ENCODE measurements at regions not wholly inside any gene's neighbourhood (a gene's known extent, or its start where the extent isn't known, plus 50 kb on each side); places are given as distances from the start of the nearest gene placed in this dataset.

DNA sequence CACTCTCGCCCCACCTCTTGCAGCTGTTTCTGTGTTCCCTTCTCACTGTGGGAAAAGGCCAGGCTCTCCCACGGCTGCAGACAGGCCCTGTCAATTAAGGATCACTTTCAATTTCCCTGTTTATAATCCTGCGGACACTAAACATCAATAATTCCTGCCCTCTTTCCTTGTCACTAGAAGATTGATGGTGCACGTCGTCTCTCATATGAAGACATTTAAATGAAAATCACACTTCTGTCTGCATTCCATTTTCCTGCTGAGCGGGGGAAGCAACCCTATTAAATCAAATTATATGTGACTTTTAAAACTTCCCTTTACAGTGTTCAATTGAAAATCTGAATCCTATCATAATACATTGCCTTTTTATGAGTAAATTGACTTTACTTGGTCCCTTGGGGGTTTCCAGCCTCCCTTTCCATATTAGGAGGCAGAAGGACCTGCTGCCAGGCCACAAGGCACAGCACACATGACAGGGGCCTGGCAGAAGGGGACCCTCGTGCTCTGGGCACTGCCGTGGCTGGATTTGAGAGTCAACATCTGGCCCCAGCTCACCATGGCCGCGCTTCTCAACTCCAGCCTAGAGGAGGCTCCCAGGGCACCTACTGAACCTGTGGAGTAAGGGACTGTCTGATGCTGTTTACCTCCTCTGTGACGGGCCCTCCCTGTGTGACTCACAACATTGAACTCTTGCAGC is 311.0 kb upstream of the IRX4 start:
- H3K27ac ChIP-seq (ENCODE audit: low read length): no peak overlapping the region
- H3K9ac ChIP-seq (ENCODE audit: low read depth, low read length): no peak overlapping the region
- H3K9me3 ChIP-seq (ENCODE audit: insufficient read depth, low read depth, low read length): no peaks in the 10 kb centered on the region
- H3K36me3 ChIP-seq (ENCODE audit: insufficient read depth, low read depth, low read length): no peaks in the 10 kb centered on the region
- H3K4me3 ChIP-seq (ENCODE audit: low read length): no peak overlapping the region
- no peaks in the 10 kb centered on the region for H3K4me1 ChIP-seq (ENCODE audit: insufficient read depth, low read length)
- H3K27me3 ChIP-seq (ENCODE audit: insufficient read depth, low read length): no peaks in the 10 kb centered on the region; the same call in 1 of the 2 replicates

DNA sequence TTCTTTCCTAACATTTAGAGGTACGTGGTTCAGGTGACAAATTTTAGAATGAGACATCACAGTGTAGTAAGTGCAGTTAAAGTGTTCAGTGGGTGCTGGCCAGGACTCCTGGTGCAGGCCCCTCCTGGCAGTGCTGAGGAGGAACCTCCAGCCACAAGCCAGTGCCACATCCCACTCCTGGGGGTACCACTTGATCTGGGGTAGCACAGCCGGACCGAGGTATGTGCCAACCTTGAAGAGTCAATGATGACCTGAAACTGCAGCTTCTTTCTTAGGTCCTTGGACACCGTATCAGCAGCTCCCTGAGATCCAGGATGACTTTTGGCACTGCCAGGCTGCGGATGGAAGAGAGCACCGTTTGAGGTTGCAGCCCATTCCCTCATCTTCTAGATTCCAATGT is 310.4 kb upstream of the IRX4 start:
- Histone ChIP-seq H3K4me3 (ENCODE audit: low read length) (no peak overlapping the region), H3K9me3 (ENCODE audit: insufficient read depth, low read depth, low read length) (no peaks in the 10 kb centered on the region), H3K4me1 (ENCODE audit: insufficient read depth, low read length) (no peaks in the 10 kb centered on the region), H3K9ac (ENCODE audit: low read depth, low read length) (no peak overlapping the region), H3K36me3 (ENCODE audit: insufficient read depth, low read depth, low read length) (no peaks in the 10 kb centered on the region), H3K27me3 (ENCODE audit: insufficient read depth, low read length) (no peaks in the 10 kb centered on the region; the same call in 1 of the 2 replicates), H3K27ac (ENCODE audit: low read length) (no peak overlapping the region)

DNA sequence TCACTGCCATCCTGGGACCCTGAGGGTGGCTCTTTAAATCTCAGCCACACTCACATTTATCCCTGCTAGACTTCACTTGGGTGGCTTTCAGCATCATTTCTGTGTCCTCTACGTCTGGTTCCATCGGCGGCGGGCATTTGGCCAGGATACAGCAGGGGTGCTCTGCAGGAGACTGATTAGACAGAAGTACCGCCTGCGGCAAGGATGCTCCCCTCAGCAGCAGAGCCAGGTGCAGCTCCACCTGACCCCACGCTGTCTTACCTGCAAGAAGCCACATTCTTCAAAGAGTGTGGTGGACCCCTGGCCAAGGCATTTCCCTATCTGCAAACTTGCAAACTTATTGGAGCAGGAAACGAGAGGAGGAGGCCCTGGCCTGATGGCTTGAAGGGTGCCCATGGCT is 309.8 kb upstream of the IRX4 start:
- Histone ChIP-seq H3K4me3 (ENCODE audit: low read length) (no peak overlapping the region), H3K27me3 (ENCODE audit: insufficient read depth, low read length) (no peaks in the 10 kb centered on the region; the same call in 1 of the 2 replicates), H3K27ac (ENCODE audit: low read length) (no peak overlapping the region), H3K36me3 (ENCODE audit: insufficient read depth, low read depth, low read length) (no peaks in the 10 kb centered on the region), H3K9me3 (ENCODE audit: insufficient read depth, low read depth, low read length) (no peaks in the 10 kb centered on the region), H3K9ac (ENCODE audit: low read depth, low read length) (no peak overlapping the region), H3K4me1 (ENCODE audit: insufficient read depth, low read length) (no peaks in the 10 kb centered on the region)

DNA sequence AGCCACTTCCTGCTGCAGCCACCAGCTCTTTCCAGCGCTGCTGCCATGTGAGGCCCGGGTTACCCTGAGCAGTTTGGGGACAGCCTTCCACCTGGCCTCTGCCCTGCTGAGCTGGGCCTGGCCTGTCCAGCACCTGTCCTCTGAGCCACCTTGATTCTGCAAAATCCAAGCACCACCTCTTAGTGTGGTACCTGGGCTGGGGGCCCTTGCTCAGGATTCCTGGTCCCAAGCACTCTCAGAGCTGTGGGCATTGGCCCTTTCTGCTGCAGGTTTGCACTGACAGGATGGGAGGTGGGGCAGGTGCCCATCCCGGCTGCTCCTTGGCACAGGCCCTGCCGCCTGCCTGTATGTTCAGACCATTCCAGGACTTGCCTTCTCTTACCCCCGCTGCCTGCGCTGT is 309.2 kb upstream of the IRX4 start:
- no peaks in the 10 kb centered on the region for H3K4me1 ChIP-seq (ENCODE audit: insufficient read depth, low read length)
- H3K4me3 ChIP-seq (ENCODE audit: low read length): no peak overlapping the region
- H3K36me3 ChIP-seq (ENCODE audit: insufficient read depth, low read depth, low read length): no peaks in the 10 kb centered on the region
- H3K27ac ChIP-seq (ENCODE audit: low read length): no peak overlapping the region
- no peaks in the 10 kb centered on the region; the same call in 1 of the 2 replicates for H3K27me3 ChIP-seq (ENCODE audit: insufficient read depth, low read length)
- H3K9ac ChIP-seq (ENCODE audit: low read depth, low read length): no peak overlapping the region
- no peaks in the 10 kb centered on the region for H3K9me3 ChIP-seq (ENCODE audit: insufficient read depth, low read depth, low read length)

DNA sequence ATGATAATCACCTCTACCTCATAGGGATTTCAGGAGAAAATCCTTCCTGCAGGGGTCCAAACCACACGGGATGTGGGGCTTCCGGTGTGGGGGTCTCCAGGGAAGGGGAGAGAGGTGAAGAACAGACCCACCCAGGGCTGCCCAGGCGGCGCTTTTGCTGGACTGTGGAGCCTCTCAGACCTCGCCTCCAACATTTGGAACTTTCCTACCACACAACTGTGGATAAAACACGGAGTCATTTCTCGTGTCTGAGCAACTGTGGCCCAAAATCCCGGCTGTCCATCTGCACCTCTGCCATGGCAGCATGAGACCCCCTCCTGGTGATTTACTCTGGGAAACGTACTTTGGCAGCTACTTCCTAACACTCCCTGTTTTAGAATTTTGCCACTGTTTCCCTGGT is 307.8 kb upstream of the IRX4 start:
- H3K4me3 ChIP-seq (ENCODE audit: low read length): no peak overlapping the region
- no peak overlapping the region for H3K27ac ChIP-seq (ENCODE audit: low read length)
- no peaks in the 10 kb centered on the region for H3K27me3 ChIP-seq (ENCODE audit: insufficient read depth, low read length)
- H3K36me3 ChIP-seq (ENCODE audit: insufficient read depth, low read depth, low read length): no peaks in the 10 kb centered on the region
- H3K4me1 ChIP-seq (ENCODE audit: insufficient read depth, low read length): no peaks in the 10 kb centered on the region
- H3K9ac ChIP-seq (ENCODE audit: low read depth, low read length): no peak overlapping the region
- H3K9me3 ChIP-seq (ENCODE audit: insufficient read depth, low read depth, low read length): no peaks in the 10 kb centered on the region

DNA sequence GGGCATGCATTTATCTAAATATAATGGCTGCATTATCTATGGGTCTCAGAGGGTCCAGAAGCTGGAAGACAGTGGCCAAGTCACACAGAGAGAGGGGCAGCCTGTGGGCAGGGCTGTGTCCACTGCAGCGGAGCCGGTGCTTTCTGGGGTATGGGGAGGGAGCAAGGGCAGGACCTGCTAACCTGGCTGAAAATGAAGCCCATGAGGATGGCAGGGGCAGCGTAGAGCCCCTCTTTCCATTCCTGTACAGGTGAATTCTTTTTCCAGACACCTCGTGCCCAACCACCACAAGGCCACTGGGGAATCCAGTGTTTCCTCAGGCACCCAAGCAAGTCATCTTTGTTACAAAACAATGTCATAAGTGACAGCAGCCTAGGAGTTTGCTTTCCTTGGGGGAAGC is 305.9 kb upstream of the IRX4 start:
- no peaks in the 10 kb centered on the region for H3K36me3 ChIP-seq (ENCODE audit: insufficient read depth, low read depth, low read length)
- no peaks in the 10 kb centered on the region for H3K27me3 ChIP-seq (ENCODE audit: insufficient read depth, low read length)
- no peak overlapping the region for H3K9ac ChIP-seq (ENCODE audit: low read depth, low read length)
- no peak overlapping the region for H3K4me3 ChIP-seq (ENCODE audit: low read length)
- H3K4me1 ChIP-seq (ENCODE audit: insufficient read depth, low read length): no peaks in the 10 kb centered on the region
- H3K9me3 ChIP-seq (ENCODE audit: insufficient read depth, low read depth, low read length): no peaks in the 10 kb centered on the region
- no peak overlapping the region for H3K27ac ChIP-seq (ENCODE audit: low read length)

DNA sequence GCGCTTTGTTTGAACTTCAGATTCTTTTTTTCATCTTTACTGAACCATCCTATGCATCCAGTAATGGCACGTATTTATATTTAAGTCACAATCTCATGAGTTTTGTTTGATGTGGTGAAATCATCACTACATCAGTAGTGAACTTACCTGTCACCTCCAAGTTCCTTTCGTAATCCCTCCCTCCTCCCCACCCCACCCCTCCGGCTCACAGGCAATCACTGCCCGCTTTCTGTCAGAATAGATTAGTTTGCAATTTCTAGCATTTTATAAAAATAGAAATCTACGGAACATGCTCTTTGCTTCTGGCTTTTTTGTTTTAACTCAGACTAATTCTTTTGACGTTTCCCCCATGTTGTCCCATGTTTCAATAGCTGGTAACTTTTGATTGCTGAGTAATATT is 305.4 kb upstream of the IRX4 start:
- no peak overlapping the region for H3K9ac ChIP-seq (ENCODE audit: low read depth, low read length)
- no peaks in the 10 kb centered on the region for H3K36me3 ChIP-seq (ENCODE audit: insufficient read depth, low read depth, low read length)
- H3K9me3 ChIP-seq (ENCODE audit: insufficient read depth, low read depth, low read length): no peaks in the 10 kb centered on the region
- no peaks in the 10 kb centered on the region for H3K27me3 ChIP-seq (ENCODE audit: insufficient read depth, low read length)
- H3K4me3 ChIP-seq (ENCODE audit: low read length): no peak overlapping the region
- no peaks in the 10 kb centered on the region for H3K4me1 ChIP-seq (ENCODE audit: insufficient read depth, low read length)
- H3K27ac ChIP-seq (ENCODE audit: low read length): no peak overlapping the region

DNA sequence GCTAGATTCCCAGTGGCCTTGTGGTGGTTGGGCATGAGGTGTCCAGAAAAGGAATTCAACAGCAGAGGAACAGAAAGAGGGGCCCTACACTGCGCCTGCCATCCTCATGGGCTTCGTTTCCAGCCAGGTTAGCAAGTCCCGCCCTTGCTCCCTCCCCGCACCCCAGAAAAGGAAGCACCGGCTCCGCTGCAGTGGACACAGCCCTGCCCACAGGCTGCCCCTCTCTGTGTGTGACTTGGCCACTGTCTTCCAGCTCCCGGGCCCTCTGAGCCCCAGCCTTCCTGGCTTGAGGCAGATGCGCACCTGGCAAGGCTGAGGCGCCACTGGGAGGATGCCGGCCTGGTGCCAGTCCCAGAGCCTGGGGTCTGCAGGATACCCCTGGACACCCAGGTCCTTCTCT is 305.0 kb upstream of the IRX4 start:
- H3K27ac ChIP-seq (ENCODE audit: low read length): no peak overlapping the region
- no peak overlapping the region for H3K4me3 ChIP-seq (ENCODE audit: low read length)
- H3K27me3 ChIP-seq (ENCODE audit: insufficient read depth, low read length): no peaks in the 10 kb centered on the region
- H3K9ac ChIP-seq (ENCODE audit: low read depth, low read length): no peak overlapping the region
- H3K36me3 ChIP-seq (ENCODE audit: insufficient read depth, low read depth, low read length): no peaks in the 10 kb centered on the region
- no peaks in the 10 kb centered on the region for H3K4me1 ChIP-seq (ENCODE audit: insufficient read depth, low read length)
- no peaks in the 10 kb centered on the region for H3K9me3 ChIP-seq (ENCODE audit: insufficient read depth, low read depth, low read length)

DNA sequence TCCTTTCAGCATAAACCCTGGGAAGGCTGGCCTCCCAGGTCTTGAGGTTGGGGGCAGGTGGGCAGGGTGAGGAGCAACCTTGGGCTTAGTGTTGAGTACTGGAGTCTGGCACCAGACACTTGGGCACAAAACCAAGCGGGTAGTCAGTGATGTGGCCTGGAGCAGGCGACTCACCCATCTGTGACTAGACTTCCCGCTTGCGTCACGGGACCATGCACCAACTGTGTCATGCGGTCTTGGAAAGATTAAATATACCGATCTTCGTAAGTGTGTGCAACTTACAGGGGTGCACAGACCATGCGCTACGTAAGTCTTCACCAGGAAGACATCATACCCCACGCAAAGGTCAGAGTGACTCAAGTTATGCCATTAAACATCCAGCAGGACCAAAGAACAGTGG is 304.4 kb upstream of the IRX4 start:
- no peaks in the 10 kb centered on the region for H3K4me1 ChIP-seq (ENCODE audit: insufficient read depth, low read length)
- no peak overlapping the region for H3K9ac ChIP-seq (ENCODE audit: low read depth, low read length)
- H3K4me3 ChIP-seq (ENCODE audit: low read length): no peak overlapping the region
- no peaks in the 10 kb centered on the region for H3K9me3 ChIP-seq (ENCODE audit: insufficient read depth, low read depth, low read length)
- no peak overlapping the region for H3K27ac ChIP-seq (ENCODE audit: low read length)
- no peaks in the 10 kb centered on the region for H3K27me3 ChIP-seq (ENCODE audit: insufficient read depth, low read length)
- no peaks in the 10 kb centered on the region for H3K36me3 ChIP-seq (ENCODE audit: insufficient read depth, low read depth, low read length)

DNA sequence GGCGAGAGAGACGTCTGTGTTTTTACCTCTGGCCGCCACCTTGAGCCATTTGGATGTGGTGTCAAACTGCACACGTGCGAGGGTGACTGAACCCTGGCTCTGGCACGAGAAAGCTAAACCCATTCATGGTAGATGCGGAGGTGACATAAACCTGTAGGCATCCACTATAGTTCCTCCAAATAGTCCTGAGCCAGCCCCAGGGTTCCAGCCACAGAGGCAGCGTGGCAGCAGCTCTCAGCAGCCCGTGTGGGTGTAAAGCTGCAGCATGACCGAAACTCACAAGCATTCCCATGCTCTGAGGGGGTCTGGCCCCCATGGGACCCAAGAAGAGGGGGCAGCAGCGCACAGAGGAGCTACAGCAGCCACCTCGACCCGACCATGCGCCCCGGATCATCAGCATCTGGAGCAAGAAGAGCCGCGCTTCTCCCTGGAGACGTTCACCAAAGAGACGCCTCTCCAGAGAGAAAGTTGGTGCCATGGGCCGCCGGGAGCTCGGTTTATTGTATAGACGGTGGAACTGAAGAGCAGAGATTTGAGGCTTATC is 303.8 kb upstream of the IRX4 start:
- H3K36me3 ChIP-seq (ENCODE audit: insufficient read depth, low read depth, low read length): no peaks in the 10 kb centered on the region
- no peaks in the 10 kb centered on the region for H3K27me3 ChIP-seq (ENCODE audit: insufficient read depth, low read length)
- H3K9me3 ChIP-seq (ENCODE audit: insufficient read depth, low read depth, low read length): no peaks in the 10 kb centered on the region

DNA sequence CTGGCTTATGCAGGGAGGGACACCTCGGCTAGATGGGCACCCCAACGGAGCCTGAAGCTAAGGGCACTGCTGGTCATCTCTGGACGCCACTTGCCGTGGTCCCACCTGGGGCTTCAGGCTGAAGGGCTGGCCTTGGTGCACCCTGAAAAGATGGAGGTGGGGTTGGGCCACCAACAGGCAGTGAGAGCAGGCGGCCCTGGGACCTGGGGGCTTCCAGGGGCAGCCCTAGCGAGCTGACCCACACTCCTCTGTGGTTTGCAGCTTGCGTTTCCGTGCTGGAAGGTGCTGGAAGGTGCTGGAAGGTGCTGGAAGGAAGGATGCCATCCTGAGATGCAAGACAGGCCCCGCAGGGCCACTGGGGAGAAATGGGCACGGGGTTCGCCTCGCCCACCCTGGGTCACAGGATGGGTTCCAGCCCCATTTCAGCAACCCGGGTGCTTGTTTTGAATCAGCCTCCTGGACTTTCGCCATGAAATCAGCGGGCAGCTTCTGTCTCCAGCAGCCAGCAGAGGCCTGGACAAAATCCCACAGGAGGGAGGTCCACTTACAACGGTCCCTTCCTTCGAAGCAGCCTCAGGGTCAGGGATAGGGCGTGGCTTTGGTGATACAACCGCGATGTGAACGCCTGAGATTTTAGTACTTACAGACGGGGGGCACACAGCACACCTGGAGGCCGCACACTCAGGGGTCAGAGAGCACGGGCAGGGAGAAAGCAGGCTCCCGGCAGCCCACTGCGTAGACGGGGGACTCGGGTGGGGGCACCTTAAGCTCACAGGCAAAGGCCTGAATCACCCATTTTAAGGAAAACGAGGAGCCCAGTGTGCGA is 303.1 kb upstream of the IRX4 start:
- Histone ChIP-seq H3K36me3 (ENCODE audit: insufficient read depth, low read depth, low read length) (no peaks in the 10 kb centered on the region), H3K4me3 (ENCODE audit: low read length) (no peak overlapping the region), H3K9ac (ENCODE audit: low read depth, low read length) (no peak overlapping the region), H3K4me1 (ENCODE audit: insufficient read depth, low read length) (no peaks in the 10 kb centered on the region), H3K27ac (ENCODE audit: low read length) (no peak overlapping the region), H3K27me3 (ENCODE audit: insufficient read depth, low read length) (no peaks in the 10 kb centered on the region), H3K9me3 (ENCODE audit: insufficient read depth, low read depth, low read length) (no peaks in the 10 kb centered on the region)

More for the DNA sequence above, 303.8 kb upstream of the IRX4 start:
- H3K9ac ChIP-seq (ENCODE audit: low read depth, low read length): no peak overlapping the region
- no peak overlapping the region for H3K4me3 ChIP-seq (ENCODE audit: low read length)
- no peaks in the 10 kb centered on the region for H3K4me1 ChIP-seq (ENCODE audit: insufficient read depth, low read length)
- no peak overlapping the region for H3K27ac ChIP-seq (ENCODE audit: low read length)

Data from iPS-20b (cell line).